MM.1S (cell line): ENCODE measurements at regions not wholly inside any gene's neighbourhood (a gene's known extent, or its start where the extent isn't known, plus 50 kb on each side); places are given as distances from the start of the nearest gene placed in this dataset.

Source experiments
- CTCF ChIP-seq: fragments of 300-600 bp; sonication (generic); IDR thresholded peaks from 2 replicates; pipeline ENCODE4 v1.5.1; 2016; ENCODE audit warnings: antibody characterized with exemption, low read length, mixed read lengths
- EZH2 ChIP-seq: fragments of 300-600 bp; sonication (generic); optimal IDR thresholded peaks from 2 replicates; pipeline ENCODE3; 2017; ENCODE audit warnings: low read depth, mild to moderate bottlenecking, antibody characterized with exemption, low read length, mixed read lengths

GRCh38 chr2:217062768-217063167, 202.9 kb upstream of the TNP1 start:
- TF ChIP-seq CTCF (no peak), EZH2 (no peak)
